RWPE2 (cell line): ENCODE measurements at regions not wholly inside any gene's neighbourhood (a gene's known extent, or its start where the extent isn't known, plus 50 kb on each side); places are given as distances from the start of the nearest gene placed in this dataset.
A peak's percentile ranks its signal among the peaks of the same experiment; 100 is the strongest.

ENCODE experiments used
- ATAC-seq: fragments of 200-7000 bp; cut with Tn5 transposase; 3 replicates; pipeline ENCODE4 v1.9.1; 2021; ENCODE audit warnings: low read depth
- DNase-seq: peaks from one replicate; pipeline ENCODE4 v3.0.0-alpha.2; 2020; ENCODE audit warnings: low spot score
- H3K27ac ChIP-seq: fragments of 450-650 bp; 2 replicates; pipeline ENCODE4 v1.5.1; 2017; ENCODE audit warnings: mild to moderate bottlenecking; ENCODE audit not compliant: poor library complexity, severe bottlenecking
- H3K27me3 ChIP-seq: fragments of 250-450 bp; sonication (Bioruptor Pico); 2 replicates; pipeline ENCODE4 v1.5.1; 2021; ENCODE audit warnings: mild to moderate bottlenecking, moderate library complexity; ENCODE audit not compliant: insufficient read depth, poor library complexity, severe bottlenecking
- H3K36me3 ChIP-seq: fragments of 250-450 bp; sonication (Bioruptor Pico); 2 replicates; pipeline ENCODE4 v1.5.1; 2020; ENCODE audit warnings: low read depth, mild to moderate bottlenecking, moderate library complexity
- H3K4me1 ChIP-seq: fragments of 250-450 bp; sonication (Bioruptor Pico); 2 replicates; pipeline ENCODE4 v1.5.1; 2021; ENCODE audit warnings: mild to moderate bottlenecking, moderate library complexity; ENCODE audit not compliant: insufficient read depth, poor library complexity, severe bottlenecking
- H3K4me3 ChIP-seq: fragments of 250-450 bp; sonication (Bioruptor Pico); 2 replicates; pipeline ENCODE4 v1.5.1; 2021; ENCODE audit warnings: mild to moderate bottlenecking, moderate library complexity; ENCODE audit not compliant: severe bottlenecking
- H3K9me3 ChIP-seq: fragments of 250-450 bp; sonication (Bioruptor Pico); 2 replicates; pipeline ENCODE4 v1.5.1; 2021; ENCODE audit warnings: mild to moderate bottlenecking, moderate library complexity; ENCODE audit not compliant: severe bottlenecking
- CTCF ChIP-seq: fragments of 450-650 bp; IDR thresholded peaks from one replicate; pipeline ENCODE4 v1.5.1; 2017; ENCODE audit warnings: mild to moderate bottlenecking, moderate library complexity; ENCODE audit not compliant: poor library complexity, severe bottlenecking

- Histone ChIP-seq H3K4me3 (no peak overlapping the region), H3K4me1 (no peaks in the 10 kb centered on the region), H3K27me3 (no peaks in the 10 kb centered on the region), H3K36me3 (no peaks in the 10 kb centered on the region), H3K27ac (no peak overlapping the region), H3K9me3 (no peaks in the 10 kb centered on the region)
- no peak for DNase-seq
- TF ChIP-seq CTCF = no peak
- peak; percentile 92 for ATAC-seq
Observed at GRCh38 chr2:14951569-14952285, 319.2 kb downstream of the LRATD1 start.

GRCh38 chr2:14952400-14952963 lies 320.0 kb downstream of the LRATD1 start:
- Histone ChIP-seq H3K36me3 (no peaks in the 10 kb centered on the region), H3K27ac (no peak overlapping the region), H3K4me1 (no peaks in the 10 kb centered on the region), H3K9me3 (no peaks in the 10 kb centered on the region), H3K4me3 (no peak overlapping the region), H3K27me3 (no peaks in the 10 kb centered on the region)
- ATAC-seq (no peak), DNase-seq (no peak)
- TF ChIP-seq CTCF = no peak

- no peak for TF ChIP-seq CTCF
- peak; percentile 95 for ATAC-seq
- H3K9me3 ChIP-seq = no peaks in the 10 kb centered on the region
- no peak for DNase-seq
- peaks cover 9% of the 10 kb centered on the region for H3K4me1 ChIP-seq
- H3K27me3 ChIP-seq = no peaks in the 10 kb centered on the region
- H3K27ac ChIP-seq = no peak overlapping the region
- no peak overlapping the region for H3K4me3 ChIP-seq
- no peaks in the 10 kb centered on the region for H3K36me3 ChIP-seq
Observed at GRCh38 chr2:14960686-14961324, 328.3 kb downstream of the LRATD1 start.

- no peaks in the 10 kb centered on the region for H3K4me1 ChIP-seq
- H3K9me3 ChIP-seq = no peaks in the 10 kb centered on the region
- no peaks in the 10 kb centered on the region for H3K27me3 ChIP-seq
- no peaks in the 10 kb centered on the region for H3K36me3 ChIP-seq
- H3K4me3 ChIP-seq = no peak overlapping the region
- TF ChIP-seq CTCF = no peak
- H3K27ac ChIP-seq = no peak overlapping the region
- DNase-seq (no peak), ATAC-seq (no peak)
Observed at GRCh38 chr2:14967729-14968128, 335.2 kb downstream of the LRATD1 start.

GRCh38 chr2:14975381-14975780 lies 342.9 kb downstream of the LRATD1 start:
- ATAC-seq = peak; percentile 82
- H3K4me3 ChIP-seq = no peak overlapping the region
- no peak overlapping the region for H3K27ac ChIP-seq
- H3K4me1 ChIP-seq = peaks cover 13% of the 10 kb centered on the region
- H3K27me3 ChIP-seq = no peaks in the 10 kb centered on the region
- no peaks in the 10 kb centered on the region for H3K36me3 ChIP-seq
- TF ChIP-seq CTCF = no peak
- no peak for DNase-seq
- no peaks in the 10 kb centered on the region for H3K9me3 ChIP-seq
